Vagina (tissue), 2 donors: ENCODE measurements at regions not wholly inside any gene's neighbourhood (a gene's known extent, or its start where the extent isn't known, plus 50 kb on each side); places are given as distances from the start of the nearest gene placed in this dataset.

Experiments used
- DNase-seq, 2 donors: peaks; one replicate each; pipeline ENCODE4 v3.0.0-alpha.2; 2017; ENCODE audit errors: extremely low spot score in 2 of 2
- H3K27ac ChIP-seq: fragments of 200-600 bp; sonication (generic); one replicate; pipeline ENCODE4 v1.5.1; 2019
- H3K27me3 ChIP-seq: fragments of 200-600 bp; sonication (generic); one replicate; pipeline ENCODE4 v1.5.1; 2019
- H3K36me3 ChIP-seq, 2 donors: fragments of 200-600 bp; sonication (generic); one replicate each; pipeline ENCODE4 v1.5.1; 2017 to 2019
- H3K4me1 ChIP-seq: fragments of 200-600 bp; sonication (generic); one replicate; pipeline ENCODE4 v1.5.1; 2019
- H3K4me3 ChIP-seq, 2 donors: fragments of 200-600 bp; sonication (generic); 1 replicate in 1 of 2; 2 replicates in 1 of 2; pipeline ENCODE4 v1.5.1; 2016 to 2019
- H3K9me3 ChIP-seq: fragments of 200-600 bp; sonication (generic); one replicate; pipeline ENCODE4 v1.5.1; 2019
- CTCF ChIP-seq, 3 experiments: fragments of 450-650 bp in 2 of 3; fragments of 200-600 bp in 1 of 3; sonication (generic) in 1 of 3; IDR thresholded peaks; one replicate each; pipeline ENCODE4 v1.5.1; 2017 to 2019; ENCODE audit warnings: antibody characterized with exemption in 3 of 3, mild to moderate bottlenecking in 2 of 3, moderate library complexity in 2 of 3
- POLR2A ChIP-seq, 2 donors: fragments of 450-650 bp; IDR thresholded peaks; one replicate each; pipeline ENCODE4 v1.6.1; 2017; ENCODE audit warnings: antibody characterized with exemption in 2 of 2, mild to moderate bottlenecking in 2 of 2, moderate library complexity in 2 of 2
- POLR2AphosphoS5 ChIP-seq, 2 donors: sonication (generic); formaldehyde crosslinking; IDR thresholded peaks; one replicate each; pipeline ENCODE4 v1.9.0; 2017; ENCODE audit warnings: antibody characterized with exemption in 2 of 2, mild to moderate bottlenecking in 2 of 2, low read depth in 1 of 2; ENCODE audit not compliant: insufficient read depth in 1 of 2
- intact Hi-C: fragments of 100-400 bp; cut with DNase I; formaldehyde crosslinking; loops from one replicate; pipeline ENCODE4 v1.15.1; 2023

DNA sequence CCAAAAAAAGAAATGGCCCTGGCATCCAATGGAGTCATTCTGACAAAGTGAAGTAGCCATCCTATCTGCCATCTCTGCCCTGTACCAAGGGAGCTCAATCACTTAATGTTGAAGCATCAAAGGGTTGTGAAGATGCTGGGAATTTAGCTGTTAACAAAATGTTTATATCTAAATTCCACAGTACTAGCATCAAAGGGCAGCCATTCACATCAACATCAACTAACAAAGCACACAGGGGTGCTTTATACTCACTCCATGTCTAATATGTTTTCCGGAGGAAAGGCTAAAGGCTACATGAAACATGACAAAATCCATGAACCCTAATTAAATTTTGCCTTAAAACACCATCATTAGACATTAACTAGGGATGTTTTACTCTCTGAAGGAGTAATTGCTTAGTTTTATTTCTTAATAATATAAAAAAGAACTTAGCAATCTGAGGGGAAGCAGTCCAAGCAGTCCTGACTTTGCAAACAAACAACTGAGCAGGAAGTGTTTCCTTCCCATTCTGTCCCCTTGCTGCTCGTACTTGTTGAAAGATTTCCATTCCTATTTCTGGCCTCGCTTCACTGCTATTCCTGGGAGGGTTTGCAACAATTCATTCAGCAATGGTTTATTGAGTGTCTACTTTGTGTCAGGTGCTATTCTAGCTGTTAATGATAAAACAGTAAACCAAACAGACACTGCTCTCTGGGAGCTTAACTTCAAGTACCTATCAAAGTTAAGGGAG, 208.6 kb upstream of the SLC7A11 start:
- no peaks in the 10 kb centered on the region for H3K27me3 ChIP-seq
- H3K27ac ChIP-seq: no peak overlapping the region
- no peak for TF ChIP-seq CTCF (IDR thresholded peaks at IDR 0.05)
- TF ChIP-seq POLR2A (IDR thresholded peaks at IDR 0.05): no peak
- TF ChIP-seq POLR2AphosphoS5 (IDR thresholded peaks at IDR 0.05; ENCODE audit: insufficient read depth in 1 of 2, low read depth in 1 of 2): no peak
- H3K36me3 ChIP-seq: no peaks in the 10 kb centered on the region
- peaks cover 14% of the 10 kb centered on the region for H3K4me1 ChIP-seq
- H3K4me3 ChIP-seq: no peak overlapping the region
- intact Hi-C loops: no loop called here
- no peak for DNase-seq
- no peaks in the 10 kb centered on the region for H3K9me3 ChIP-seq

DNA sequence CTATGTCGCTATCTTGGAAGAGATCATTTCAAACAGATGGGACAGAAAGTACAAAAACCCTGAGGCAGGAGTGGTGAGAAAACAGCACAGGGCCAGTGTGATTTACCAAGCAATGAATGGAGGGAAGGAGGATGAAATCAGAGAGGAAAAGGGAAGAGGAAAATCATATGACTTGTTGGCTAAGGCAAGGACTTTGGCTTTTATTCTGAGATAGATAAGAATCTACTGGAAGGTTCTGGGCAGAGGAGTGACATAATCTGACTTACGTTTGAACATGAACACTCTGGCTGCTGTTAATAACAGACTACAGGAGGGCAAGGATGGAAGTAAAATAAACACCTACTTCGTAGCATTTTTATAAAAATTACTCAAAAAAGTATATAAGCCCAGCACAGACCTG, 207.8 kb upstream of the SLC7A11 start:
- no peak for DNase-seq
- intact Hi-C loops: no loop called here
- H3K36me3 ChIP-seq: no peaks in the 10 kb centered on the region
- no peak overlapping the region for H3K27ac ChIP-seq
- H3K4me3 ChIP-seq: no peak overlapping the region
- TF ChIP-seq POLR2A (IDR thresholded peaks at IDR 0.05) (no peak), POLR2AphosphoS5 (IDR thresholded peaks at IDR 0.05; ENCODE audit: insufficient read depth in 1 of 2, low read depth in 1 of 2) (no peak), CTCF (IDR thresholded peaks at IDR 0.05) (no peak)
- no peaks in the 10 kb centered on the region for H3K27me3 ChIP-seq
- H3K4me1 ChIP-seq: peaks cover 14% of the 10 kb centered on the region
- no peaks in the 10 kb centered on the region for H3K9me3 ChIP-seq

DNA sequence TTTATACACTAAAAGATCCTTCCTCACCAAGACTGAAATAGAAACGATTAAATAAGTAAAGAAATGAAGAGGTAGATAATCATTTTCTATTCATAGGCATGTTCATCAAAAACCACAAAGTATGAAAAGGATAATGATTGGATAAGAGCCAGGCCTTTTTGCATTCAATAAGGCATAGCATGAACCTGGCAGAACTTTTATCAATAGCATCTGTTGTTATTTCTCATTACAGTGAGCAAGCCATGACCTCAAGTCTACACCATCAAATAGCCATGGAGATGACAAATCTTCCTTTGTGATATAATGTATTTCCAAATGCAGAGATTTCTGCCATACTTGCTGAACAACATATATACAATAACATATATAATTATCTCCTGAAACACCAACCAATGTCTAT, 206.0 kb upstream of the SLC7A11 start:
- no peak for DNase-seq
- intact Hi-C loops: no loop called here
- Histone ChIP-seq H3K9me3 (no peaks in the 10 kb centered on the region), H3K4me1 (peaks cover 14% of the 10 kb centered on the region), H3K4me3 (no peak overlapping the region), H3K27me3 (no peaks in the 10 kb centered on the region), H3K36me3 (no peaks in the 10 kb centered on the region), H3K27ac (no peak overlapping the region)
- TF ChIP-seq POLR2AphosphoS5 (IDR thresholded peaks at IDR 0.05; ENCODE audit: insufficient read depth in 1 of 2, low read depth in 1 of 2): no peak
- TF ChIP-seq CTCF (IDR thresholded peaks at IDR 0.05): no peak
- TF ChIP-seq POLR2A (IDR thresholded peaks at IDR 0.05): no peak

- intact Hi-C loops: no loop called here
- TF ChIP-seq CTCF (IDR thresholded peaks at IDR 0.05): no peak
- TF ChIP-seq POLR2A (IDR thresholded peaks at IDR 0.05): no peak
- TF ChIP-seq POLR2AphosphoS5 (IDR thresholded peaks at IDR 0.05; ENCODE audit: insufficient read depth in 1 of 2, low read depth in 1 of 2): no peak
- no peaks in the 10 kb centered on the region for H3K36me3 ChIP-seq
- H3K4me1 ChIP-seq: peaks cover 14% of the 10 kb centered on the region
- H3K4me3 ChIP-seq: no peak overlapping the region
- no peak overlapping the region for H3K27ac ChIP-seq
- DNase-seq: no peak
- no peaks in the 10 kb centered on the region for H3K9me3 ChIP-seq
- no peaks in the 10 kb centered on the region for H3K27me3 ChIP-seq
These were observed 204.3 kb upstream of the SLC7A11 start for GRCh38 chr4:138446456-138446855.

DNA sequence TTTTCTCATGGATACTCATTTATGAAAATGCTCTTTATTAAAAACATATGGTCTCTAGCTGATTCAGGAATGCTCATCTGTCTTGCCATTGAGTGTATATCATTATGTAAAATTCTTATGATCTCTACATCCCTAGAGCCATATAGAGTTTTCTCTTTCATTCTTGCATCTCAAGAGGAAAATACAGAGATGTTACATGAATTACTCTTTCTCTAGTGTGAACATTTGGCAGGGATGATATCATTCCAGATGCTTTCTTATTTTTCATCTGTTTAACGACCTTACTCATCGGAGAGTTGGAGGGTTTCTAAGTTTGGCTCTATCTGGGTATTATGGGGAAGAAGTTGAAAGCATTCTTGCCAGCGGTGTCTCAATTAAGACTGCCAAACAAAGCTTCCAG, 202.9 kb upstream of the SLC7A11 start:
- no peak for DNase-seq
- Histone ChIP-seq H3K9me3 (no peaks in the 10 kb centered on the region), H3K4me3 (no peak overlapping the region), H3K36me3 (no peaks in the 10 kb centered on the region), H3K27me3 (no peaks in the 10 kb centered on the region), H3K4me1 (peaks cover 4% of the 10 kb centered on the region), H3K27ac (no peak overlapping the region)
- intact Hi-C loops: no loop called here
- TF ChIP-seq POLR2AphosphoS5 (IDR thresholded peaks at IDR 0.05; ENCODE audit: insufficient read depth in 1 of 2, low read depth in 1 of 2) (no peak), POLR2A (IDR thresholded peaks at IDR 0.05) (no peak), CTCF (IDR thresholded peaks at IDR 0.05) (no peak)
